BJ (cell line): ENCODE measurements at regions not wholly inside any gene's neighbourhood (a gene's known extent, or its start where the extent isn't known, plus 50 kb on each side); places are given as distances from the start of the nearest gene placed in this dataset.

Source experiments
- CTCF ChIA-PET: fragments of 350-600 bp; formaldehyde crosslinking; extraction: SDS; loops from one replicate; lab custom pipeline; 2021; ENCODE audit warnings: antibody characterized with exemption, inconsistent platforms; lab: Yijun Ruan, JAX
- POLR2A ChIA-PET: fragments of 300-600 bp; sonication (Branson Sonifier 250); formaldehyde crosslinking; extraction: SDS; loops from one replicate; lab custom pipeline; 2021; ENCODE audit warnings: antibody characterized with exemption; lab: Charles Lee
- DNase-seq: peaks from one replicate; pipeline ENCODE4 v3.0.0-alpha.2; 2011; ENCODE audit warnings: low read depth
- H3K27me3 ChIP-seq: 2 replicates; pipeline ENCODE4 v1.6.0; 2011; ENCODE audit warnings: low read length; ENCODE audit not compliant: control insufficient read depth, insufficient read depth
- H3K36me3 ChIP-seq: 2 replicates; pipeline ENCODE4 v1.5.1; 2011; ENCODE audit warnings: low read length; ENCODE audit not compliant: control insufficient read depth, insufficient read depth
- H3K4me3 ChIP-seq: 2 replicates; pipeline ENCODE4 v1.5.1; 2011; ENCODE audit warnings: low read depth, mild to moderate bottlenecking, control low read depth, low read length
- TF ChIP-seq, protein P1 (sequence below): IDR thresholded peaks from 2 replicates; pipeline ENCODE4 v1.5.1; 2011; ENCODE audit warnings: low read depth, mild to moderate bottlenecking, control low read depth, inconsistent platforms, low read length, moderate library complexity; ENCODE audit not compliant: insufficient read depth

DNA sequence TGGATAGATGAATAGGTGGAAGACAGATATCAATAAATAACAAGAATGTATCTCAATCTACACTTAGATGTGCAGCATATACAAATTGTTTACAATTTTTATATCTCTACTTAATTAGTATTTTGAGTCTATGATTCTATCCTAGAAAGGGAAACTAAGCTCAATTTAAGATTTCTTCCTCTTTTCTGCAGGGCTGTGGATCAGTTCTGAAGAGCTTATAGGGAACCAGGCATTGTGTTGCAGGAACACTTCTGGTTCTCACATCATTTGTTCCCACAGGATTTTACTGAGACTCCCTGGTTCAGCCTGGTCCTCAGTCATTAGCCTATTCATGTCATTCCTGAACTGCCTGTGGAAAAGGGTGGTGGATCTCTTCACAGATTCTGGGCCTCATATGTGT is 105.8 kb downstream of the TNFSF18 start:
- Histone ChIP-seq H3K4me3 (no peak overlapping the region), H3K27me3 (no peaks in the 10 kb centered on the region), H3K36me3 (no peaks in the 10 kb centered on the region)
- TF ChIP-seq, protein P1, sequence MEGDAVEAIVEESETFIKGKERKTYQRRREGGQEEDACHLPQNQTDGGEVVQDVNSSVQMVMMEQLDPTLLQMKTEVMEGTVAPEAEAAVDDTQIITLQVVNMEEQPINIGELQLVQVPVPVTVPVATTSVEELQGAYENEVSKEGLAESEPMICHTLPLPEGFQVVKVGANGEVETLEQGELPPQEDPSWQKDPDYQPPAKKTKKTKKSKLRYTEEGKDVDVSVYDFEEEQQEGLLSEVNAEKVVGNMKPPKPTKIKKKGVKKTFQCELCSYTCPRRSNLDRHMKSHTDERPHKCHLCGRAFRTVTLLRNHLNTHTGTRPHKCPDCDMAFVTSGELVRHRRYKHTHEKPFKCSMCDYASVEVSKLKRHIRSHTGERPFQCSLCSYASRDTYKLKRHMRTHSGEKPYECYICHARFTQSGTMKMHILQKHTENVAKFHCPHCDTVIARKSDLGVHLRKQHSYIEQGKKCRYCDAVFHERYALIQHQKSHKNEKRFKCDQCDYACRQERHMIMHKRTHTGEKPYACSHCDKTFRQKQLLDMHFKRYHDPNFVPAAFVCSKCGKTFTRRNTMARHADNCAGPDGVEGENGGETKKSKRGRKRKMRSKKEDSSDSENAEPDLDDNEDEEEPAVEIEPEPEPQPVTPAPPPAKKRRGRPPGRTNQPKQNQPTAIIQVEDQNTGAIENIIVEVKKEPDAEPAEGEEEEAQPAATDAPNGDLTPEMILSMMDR, result no peak
- ChIA-PET CTCF (interaction anchor here (0.9 to 1.6 kb wide), 2 partner anchors 49 to 200 kb away, joined by 3 to 4 read pairs; no protein-coding TSS in a partner anchor), POLR2A (interaction anchor here (0.6 kb wide), 1 partner anchor 913 kb away, joined by 3 read pairs; no protein-coding TSS in a partner anchor)
- no peak for DNase-seq

DNA sequence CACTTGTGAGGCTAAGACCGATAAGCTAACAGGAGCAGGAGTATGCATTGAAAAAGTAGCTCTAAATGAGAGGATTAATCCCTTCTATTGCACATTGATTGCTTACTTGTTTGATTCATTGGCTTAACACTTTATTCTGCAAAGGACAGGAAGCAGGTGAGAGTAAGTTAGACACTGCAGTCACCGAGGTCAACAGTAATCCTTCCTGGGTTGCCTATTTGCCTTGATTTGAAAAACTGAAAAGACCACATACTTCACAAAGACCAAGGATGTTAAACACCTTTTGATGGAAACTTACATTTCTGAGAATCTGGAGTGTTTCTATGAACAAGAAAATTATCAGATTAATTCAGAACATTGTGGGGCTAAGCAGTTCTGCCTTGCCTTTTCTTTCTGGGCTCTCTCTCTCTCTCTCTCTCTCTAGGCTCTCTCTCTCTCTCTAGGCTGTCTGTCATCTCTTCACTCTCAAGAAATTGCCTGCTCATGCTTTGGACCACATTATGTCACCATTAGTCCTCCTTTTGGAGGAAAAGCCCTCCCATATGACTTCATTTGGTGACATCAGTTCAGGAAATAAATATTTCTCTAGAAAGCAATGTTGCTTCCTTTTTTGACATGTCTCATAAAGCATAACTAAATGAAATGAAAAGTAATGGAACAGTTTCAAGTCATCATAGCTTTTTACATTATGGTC is 103.8 kb downstream of the TNFSF18 start:
- Histone ChIP-seq H3K36me3 (no peaks in the 10 kb centered on the region), H3K27me3 (no peaks in the 10 kb centered on the region), H3K4me3 (no peak overlapping the region)
- TF ChIP-seq, protein P1, result no peak
- ChIA-PET POLR2A (no interaction called here), CTCF (interaction anchor here (1.9 to 2.0 kb wide), 2 partner anchors 202 to 256 kb away, joined by 7 read pairs; no protein-coding TSS in a partner anchor)
- no peak for DNase-seq

DNA sequence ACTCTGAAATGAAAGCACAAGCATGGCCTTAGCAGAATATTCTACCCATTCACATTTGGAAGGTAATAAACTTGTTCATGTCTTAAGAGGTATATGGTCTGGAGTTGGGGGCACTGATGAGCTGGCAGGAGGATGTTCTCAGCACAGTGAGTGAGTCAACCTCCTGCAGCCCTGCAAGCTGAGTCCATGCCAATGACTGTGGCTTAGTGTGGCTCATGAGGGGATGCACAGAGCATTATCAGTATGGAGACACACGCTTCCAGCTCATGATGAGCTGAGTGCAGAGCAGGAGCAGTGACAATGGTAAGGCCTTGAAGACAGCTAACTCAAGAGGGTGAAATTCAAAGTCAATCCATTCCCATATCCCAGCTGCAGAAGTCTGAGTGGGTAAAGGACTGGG is 102.3 kb downstream of the TNFSF18 start:
- POLR2A ChIA-PET, result interaction anchor here (0.6 to 0.7 kb wide), 4 partner anchors 19 to 166 kb away, joined by 3 to 9 read pairs (median 6); no protein-coding TSS in a partner anchor
- Histone ChIP-seq H3K4me3 (no peak overlapping the region), H3K36me3 (no peaks in the 10 kb centered on the region), H3K27me3 (no peaks in the 10 kb centered on the region)
- DNase-seq, result no peak
- CTCF ChIA-PET, result interaction anchor here (0.6 to 2.0 kb wide), 5 partner anchors 9 to 958 kb away, joined by 3 to 7 read pairs (median 3); no protein-coding TSS in a partner anchor
- TF ChIP-seq, protein P1, result no peak

DNA sequence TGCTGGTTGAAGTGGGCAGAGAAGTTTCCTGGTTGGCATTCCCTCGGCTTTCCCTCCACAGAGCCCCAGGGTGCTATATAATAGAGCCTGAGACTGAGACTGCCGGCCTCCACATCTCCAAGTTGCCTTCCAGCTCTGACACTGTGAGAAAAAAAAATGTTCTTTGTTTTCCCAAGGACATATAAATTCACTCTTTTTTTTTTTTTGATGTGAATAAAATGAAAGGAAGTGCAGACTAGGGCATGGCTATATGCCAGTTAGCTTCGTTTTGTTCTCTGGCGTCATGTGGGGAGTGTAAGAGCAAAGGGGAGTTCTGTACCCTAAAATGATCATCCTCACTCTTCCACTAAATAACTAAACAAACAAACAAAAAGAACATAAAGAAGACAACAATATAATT is 101.6 kb downstream of the TNFSF18 start:
- H3K36me3 ChIP-seq, result no peaks in the 10 kb centered on the region
- CTCF ChIA-PET, result interaction anchor here (0.6 to 2.0 kb wide), 5 partner anchors 9 to 253 kb away, joined by 3 to 7 read pairs (median 3); no protein-coding TSS in a partner anchor
- TF ChIP-seq, protein P1, result no peak
- no peak for DNase-seq
- H3K4me3 ChIP-seq, result no peak overlapping the region
- POLR2A ChIA-PET, result interaction anchor here (0.6 to 0.7 kb wide), 4 partner anchors 18 to 165 kb away, joined by 3 to 9 read pairs (median 6); no protein-coding TSS in a partner anchor
- no peaks in the 10 kb centered on the region for H3K27me3 ChIP-seq

DNA sequence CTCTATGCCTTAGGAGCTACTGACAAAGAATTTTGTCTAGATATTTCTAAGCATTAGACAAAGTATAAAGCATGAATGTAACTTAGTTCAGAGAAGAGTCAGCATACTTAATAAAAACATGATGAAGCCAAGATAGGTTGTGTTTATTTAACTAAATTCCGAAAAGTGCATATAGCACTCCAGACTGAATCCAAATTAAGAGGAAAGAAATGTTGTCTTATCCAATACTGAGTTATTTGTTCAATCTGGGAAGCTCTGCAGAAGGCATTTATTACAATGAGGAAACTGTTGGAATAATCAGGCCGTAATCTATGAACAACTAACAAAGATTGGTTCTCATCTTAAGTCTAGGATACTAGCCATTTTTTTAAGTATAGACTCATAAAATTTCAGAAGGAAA is 100.2 kb downstream of the TNFSF18 start:
- ChIA-PET CTCF (interaction anchor here (0.9 to 2.9 kb wide), 2 partner anchors 9 to 124 kb away, joined by 4 to 9 read pairs; no protein-coding TSS in a partner anchor), POLR2A (interaction anchor here (0.5 to 1.4 kb wide), 3 partner anchors 41 to 132 kb away, joined by 3 to 4 read pairs (median 4); no protein-coding TSS in a partner anchor)
- Histone ChIP-seq H3K36me3 (no peaks in the 10 kb centered on the region), H3K4me3 (no peak overlapping the region), H3K27me3 (no peaks in the 10 kb centered on the region)
- DNase-seq, result no peak
- TF ChIP-seq, protein P1, result no peak
